ENCODE measurements at regions not wholly inside any gene's neighbourhood (a gene's known extent, or its start where the extent isn't known, plus 50 kb on each side); places are given as distances from the start of the nearest gene placed in this dataset.

DNA sequence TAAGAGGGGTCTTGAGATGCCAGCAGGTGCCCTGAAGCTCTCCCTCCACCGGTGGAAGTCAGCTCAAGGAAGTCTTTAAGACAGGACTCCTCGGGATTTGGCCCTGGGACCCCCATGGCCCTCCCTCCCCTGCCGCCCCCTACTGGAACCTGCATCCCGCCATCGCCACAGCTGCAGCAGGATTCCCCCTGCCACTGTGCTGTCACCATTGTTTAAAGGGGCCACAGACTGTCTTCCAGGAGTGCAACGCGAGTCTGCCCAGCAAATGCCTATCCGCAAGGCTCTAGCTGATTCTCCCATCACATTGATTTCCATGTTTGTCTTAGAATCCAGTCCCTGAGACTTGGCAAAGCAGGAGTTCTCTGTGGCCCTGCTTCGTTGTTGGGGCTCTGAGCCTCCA, 770.8 kb upstream of the ALG10B start:
- TF ChIP-seq, protein P1, sequence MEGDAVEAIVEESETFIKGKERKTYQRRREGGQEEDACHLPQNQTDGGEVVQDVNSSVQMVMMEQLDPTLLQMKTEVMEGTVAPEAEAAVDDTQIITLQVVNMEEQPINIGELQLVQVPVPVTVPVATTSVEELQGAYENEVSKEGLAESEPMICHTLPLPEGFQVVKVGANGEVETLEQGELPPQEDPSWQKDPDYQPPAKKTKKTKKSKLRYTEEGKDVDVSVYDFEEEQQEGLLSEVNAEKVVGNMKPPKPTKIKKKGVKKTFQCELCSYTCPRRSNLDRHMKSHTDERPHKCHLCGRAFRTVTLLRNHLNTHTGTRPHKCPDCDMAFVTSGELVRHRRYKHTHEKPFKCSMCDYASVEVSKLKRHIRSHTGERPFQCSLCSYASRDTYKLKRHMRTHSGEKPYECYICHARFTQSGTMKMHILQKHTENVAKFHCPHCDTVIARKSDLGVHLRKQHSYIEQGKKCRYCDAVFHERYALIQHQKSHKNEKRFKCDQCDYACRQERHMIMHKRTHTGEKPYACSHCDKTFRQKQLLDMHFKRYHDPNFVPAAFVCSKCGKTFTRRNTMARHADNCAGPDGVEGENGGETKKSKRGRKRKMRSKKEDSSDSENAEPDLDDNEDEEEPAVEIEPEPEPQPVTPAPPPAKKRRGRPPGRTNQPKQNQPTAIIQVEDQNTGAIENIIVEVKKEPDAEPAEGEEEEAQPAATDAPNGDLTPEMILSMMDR (IDR thresholded peaks at IDR 0.05): no peak
- no peak for TF ChIP-seq EZH2 (IDR thresholded peaks at IDR 0.05; ENCODE audit: borderline replicate concordance, insufficient read depth, low read depth, low read length, poor library complexity, severe bottlenecking)

All from B cell (primary cell).